ENCODE measurements at regions not wholly inside any gene's neighbourhood (a gene's known extent, or its start where the extent isn't known, plus 50 kb on each side); places are given as distances from the start of the nearest gene placed in this dataset.

GRCh38 chr22:26804315-26804714 is 146.9 kb downstream of the MIAT start:
- Histone ChIP-seq H3K27me3 (ENCODE audit: control insufficient read depth in 3 of 3, insufficient read depth in 3 of 3, low read length in 3 of 3) (no peaks in the 10 kb centered on the region), H3K36me3 (ENCODE audit: control insufficient read depth in 3 of 3, insufficient read depth in 2 of 3, low read depth in 1 of 3, low read length in 3 of 3) (no peaks in the 10 kb centered on the region), H3K4me3 (ENCODE audit: low read depth in 1 of 3, low read length in 3 of 3) (no peak overlapping the region), H3K4me1 (ENCODE audit: control insufficient read depth in 3 of 3, insufficient read depth in 2 of 3, low read depth in 1 of 3, low read length in 2 of 3) (peaks cover 0 to 10% (median 0%) of the 10 kb centered on the region in 3 donors), H3K9me3 (ENCODE audit: control insufficient read depth in 2 of 2, insufficient read depth in 1 of 2, low read depth in 1 of 2, low read length in 1 of 2) (no peaks in the 10 kb centered on the region), H3K27ac (ENCODE audit: low read depth in 1 of 3, low read length in 2 of 3) (no peak overlapping the region)
- FAIRE-seq = no peak
- DNase-seq = no peak
- WGBS, 3 donors = 78 to 85% (median 79%) methylated on average over 4 of the region's 4 CpGs

GRCh38 chr22:26804911-26805539 is 147.6 kb downstream of the MIAT start:
- H3K36me3 ChIP-seq (ENCODE audit: control insufficient read depth in 3 of 3, insufficient read depth in 2 of 3, low read depth in 1 of 3, low read length in 3 of 3) = no peaks in the 10 kb centered on the region
- no peak overlapping the region for H3K4me3 ChIP-seq (ENCODE audit: low read depth in 1 of 3, low read length in 3 of 3)
- FAIRE-seq (no peak), DNase-seq (no peak)
- WGBS, 3 donors = 18 to 42% (median 33%) methylated on average over 12 of the region's 12 CpGs
- H3K4me1 ChIP-seq (ENCODE audit: control insufficient read depth in 3 of 3, insufficient read depth in 2 of 3, low read depth in 1 of 3, low read length in 2 of 3) = peaks cover 0 to 10% (median 0%) of the 10 kb centered on the region in 3 donors
- no peaks in the 10 kb centered on the region for H3K27me3 ChIP-seq (ENCODE audit: control insufficient read depth in 3 of 3, insufficient read depth in 3 of 3, low read length in 3 of 3)
- H3K27ac ChIP-seq (ENCODE audit: low read depth in 1 of 3, low read length in 2 of 3) = no peak overlapping the region
- H3K9me3 ChIP-seq (ENCODE audit: control insufficient read depth in 2 of 2, insufficient read depth in 1 of 2, low read depth in 1 of 2, low read length in 1 of 2) = no peaks in the 10 kb centered on the region

DNA sequence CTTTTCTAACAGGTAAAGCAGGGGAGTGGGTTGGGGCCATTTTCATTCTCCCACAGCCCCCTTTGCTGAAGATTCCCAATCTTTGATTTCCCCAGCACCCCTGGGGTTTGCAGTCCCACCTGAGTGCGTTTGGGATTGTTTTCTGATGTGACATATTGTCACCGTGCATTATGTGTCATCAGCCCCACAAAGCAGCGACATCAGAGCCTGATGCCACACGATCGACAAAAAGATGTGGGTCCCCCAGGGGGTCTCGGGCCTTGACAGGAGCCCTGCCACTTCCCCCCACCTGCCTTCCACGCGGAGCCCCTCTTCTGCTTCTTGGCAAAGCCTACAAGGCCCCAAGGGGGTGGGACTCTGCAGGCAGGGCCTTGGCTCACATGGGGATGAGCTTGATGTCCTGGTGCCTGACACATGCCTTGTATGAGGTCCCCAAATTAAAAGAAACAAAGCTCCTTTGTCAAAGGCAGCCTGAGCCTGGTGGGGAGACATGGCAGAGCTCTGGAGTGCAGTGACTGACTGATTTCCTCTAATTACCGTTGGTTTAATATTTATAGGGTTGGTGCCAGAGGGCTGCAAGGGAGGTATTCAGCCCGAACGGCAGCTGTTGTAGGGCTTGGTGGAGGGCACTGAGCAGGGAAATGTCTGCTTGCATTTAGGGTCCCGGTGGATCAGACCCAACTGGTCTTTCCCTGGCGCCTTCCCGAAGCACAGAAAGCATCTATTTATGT is 149.2 kb downstream of the MIAT start:
- no peak for FAIRE-seq
- WGBS, 3 donors = 80 to 87% (median 84%) methylated on average over 14 of the region's 14 CpGs
- DNase-seq = no peak

GRCh38 chr22:26811647-26811992 is 154.2 kb downstream of the MIAT start:
- no peaks in the 10 kb centered on the region for H3K36me3 ChIP-seq (ENCODE audit: control insufficient read depth in 3 of 3, insufficient read depth in 2 of 3, low read depth in 1 of 3, low read length in 3 of 3)
- H3K4me3 ChIP-seq (ENCODE audit: low read depth in 1 of 3, low read length in 3 of 3) = no peak overlapping the region
- peak overlapping the region in 1 of 3 donors; percentile 57 for H3K27ac ChIP-seq (ENCODE audit: low read depth in 1 of 3, low read length in 2 of 3)
- no peaks in the 10 kb centered on the region for H3K27me3 ChIP-seq (ENCODE audit: control insufficient read depth in 3 of 3, insufficient read depth in 3 of 3, low read length in 3 of 3)
- peaks cover 0 to 9% (median 0%) of the 10 kb centered on the region in 3 donors for H3K4me1 ChIP-seq (ENCODE audit: control insufficient read depth in 3 of 3, insufficient read depth in 2 of 3, low read depth in 1 of 3, low read length in 2 of 3)
- WGBS, 3 donors = 93 to 97% (median 96%) methylated on average over 4 of the region's 4 CpGs
- FAIRE-seq (no peak), DNase-seq (no peak)
- H3K9me3 ChIP-seq (ENCODE audit: control insufficient read depth in 2 of 2, insufficient read depth in 1 of 2, low read depth in 1 of 2, low read length in 1 of 2) = no peaks in the 10 kb centered on the region

More for the DNA sequence above, 149.2 kb downstream of the MIAT start:
- H3K27ac ChIP-seq (ENCODE audit: low read depth in 1 of 3, low read length in 2 of 3) = no peak overlapping the region
- H3K4me3 ChIP-seq (ENCODE audit: low read depth in 1 of 3, low read length in 3 of 3) = no peak overlapping the region
- no peaks in the 10 kb centered on the region for H3K27me3 ChIP-seq (ENCODE audit: control insufficient read depth in 3 of 3, insufficient read depth in 3 of 3, low read length in 3 of 3)
- peaks cover 0 to 9% (median 0%) of the 10 kb centered on the region in 3 donors for H3K4me1 ChIP-seq (ENCODE audit: control insufficient read depth in 3 of 3, insufficient read depth in 2 of 3, low read depth in 1 of 3, low read length in 2 of 3)
- no peaks in the 10 kb centered on the region for H3K9me3 ChIP-seq (ENCODE audit: control insufficient read depth in 2 of 2, insufficient read depth in 1 of 2, low read depth in 1 of 2, low read length in 1 of 2)
- no peaks in the 10 kb centered on the region for H3K36me3 ChIP-seq (ENCODE audit: control insufficient read depth in 3 of 3, insufficient read depth in 2 of 3, low read depth in 1 of 3, low read length in 3 of 3)

GRCh38 chr22:26812731-26813130 is 155.3 kb downstream of the MIAT start:
- peaks cover 0 to 9% (median 0%) of the 10 kb centered on the region in 3 donors for H3K4me1 ChIP-seq (ENCODE audit: control insufficient read depth in 3 of 3, insufficient read depth in 2 of 3, low read depth in 1 of 3, low read length in 2 of 3)
- no peak overlapping the region for H3K27ac ChIP-seq (ENCODE audit: low read depth in 1 of 3, low read length in 2 of 3)
- H3K4me3 ChIP-seq (ENCODE audit: low read depth in 1 of 3, low read length in 3 of 3) = no peak overlapping the region
- DNase-seq = no peak
- no peak for FAIRE-seq
- no peaks in the 10 kb centered on the region for H3K27me3 ChIP-seq (ENCODE audit: control insufficient read depth in 3 of 3, insufficient read depth in 3 of 3, low read length in 3 of 3)
- no peaks in the 10 kb centered on the region for H3K36me3 ChIP-seq (ENCODE audit: control insufficient read depth in 3 of 3, insufficient read depth in 2 of 3, low read depth in 1 of 3, low read length in 3 of 3)
- peaks cover 0 to 6% of the 10 kb centered on the region in 2 donors for H3K9me3 ChIP-seq (ENCODE audit: control insufficient read depth in 2 of 2, insufficient read depth in 1 of 2, low read depth in 1 of 2, low read length in 1 of 2)

- no peak overlapping the region for H3K4me3 ChIP-seq (ENCODE audit: low read depth in 1 of 3, low read length in 3 of 3)
- no peaks in the 10 kb centered on the region for H3K36me3 ChIP-seq (ENCODE audit: control insufficient read depth in 3 of 3, insufficient read depth in 2 of 3, low read depth in 1 of 3, low read length in 3 of 3)
- DNase-seq (no peak), FAIRE-seq (no peak)
- no peaks in the 10 kb centered on the region for H3K4me1 ChIP-seq (ENCODE audit: control insufficient read depth in 3 of 3, insufficient read depth in 2 of 3, low read depth in 1 of 3, low read length in 2 of 3)
- no peaks in the 10 kb centered on the region for H3K27me3 ChIP-seq (ENCODE audit: control insufficient read depth in 3 of 3, insufficient read depth in 3 of 3, low read length in 3 of 3)
- peaks cover 0 to 15% of the 10 kb centered on the region in 2 donors for H3K9me3 ChIP-seq (ENCODE audit: control insufficient read depth in 2 of 2, insufficient read depth in 1 of 2, low read depth in 1 of 2, low read length in 1 of 2)
- no peak overlapping the region for H3K27ac ChIP-seq (ENCODE audit: low read depth in 1 of 3, low read length in 2 of 3)
- 79 to 86% (median 80%) methylated on average over 4 of the region's 4 CpGs for WGBS, 3 donors
These were observed 159.3 kb downstream of the MIAT start for GRCh38 chr22:26816726-26817125.

- no peak overlapping the region for H3K27ac ChIP-seq (ENCODE audit: low read depth in 1 of 3, low read length in 2 of 3)
- 55 to 73% (median 71%) methylated on average over 4 of the region's 4 CpGs for WGBS, 3 donors
- H3K9me3 ChIP-seq (ENCODE audit: control insufficient read depth in 2 of 2, insufficient read depth in 1 of 2, low read depth in 1 of 2, low read length in 1 of 2) = peaks cover 0 to 15% of the 10 kb centered on the region in 2 donors
- no peaks in the 10 kb centered on the region for H3K4me1 ChIP-seq (ENCODE audit: control insufficient read depth in 3 of 3, insufficient read depth in 2 of 3, low read depth in 1 of 3, low read length in 2 of 3)
- no peak for FAIRE-seq
- H3K4me3 ChIP-seq (ENCODE audit: low read depth in 1 of 3, low read length in 3 of 3) = no peak overlapping the region
- DNase-seq = no peak
- no peaks in the 10 kb centered on the region for H3K36me3 ChIP-seq (ENCODE audit: control insufficient read depth in 3 of 3, insufficient read depth in 2 of 3, low read depth in 1 of 3, low read length in 3 of 3)
- no peaks in the 10 kb centered on the region for H3K27me3 ChIP-seq (ENCODE audit: control insufficient read depth in 3 of 3, insufficient read depth in 3 of 3, low read length in 3 of 3)
These were observed 160.5 kb downstream of the MIAT start for GRCh38 chr22:26817926-26818325.

DNA sequence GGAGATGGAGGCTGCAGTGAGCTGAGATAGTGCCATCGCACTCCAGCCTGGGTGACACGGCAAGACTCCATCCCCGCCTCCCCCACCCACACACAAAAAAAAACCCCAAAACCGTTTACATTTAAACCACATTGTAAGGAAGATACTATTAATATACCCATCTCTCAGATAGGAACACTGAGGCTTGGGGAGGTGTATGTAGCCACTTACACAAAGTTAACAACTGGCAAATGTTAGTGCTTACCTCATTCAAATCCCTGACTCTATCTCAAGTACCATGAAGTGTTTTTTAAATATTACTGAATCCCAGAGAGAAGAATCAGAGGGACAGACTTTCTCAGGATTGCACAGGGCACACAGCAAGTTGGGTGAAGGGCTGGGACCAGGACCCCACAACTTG is 164.5 kb downstream of the MIAT start:
- no peaks in the 10 kb centered on the region for H3K36me3 ChIP-seq (ENCODE audit: control insufficient read depth in 3 of 3, insufficient read depth in 2 of 3, low read depth in 1 of 3, low read length in 3 of 3)
- H3K4me1 ChIP-seq (ENCODE audit: control insufficient read depth in 3 of 3, insufficient read depth in 2 of 3, low read depth in 1 of 3, low read length in 2 of 3) = no peaks in the 10 kb centered on the region
- DNase-seq (no peak), FAIRE-seq (no peak)
- no peak overlapping the region for H3K4me3 ChIP-seq (ENCODE audit: low read depth in 1 of 3, low read length in 3 of 3)
- H3K27me3 ChIP-seq (ENCODE audit: control insufficient read depth in 3 of 3, insufficient read depth in 3 of 3, low read length in 3 of 3) = no peaks in the 10 kb centered on the region
- H3K9me3 ChIP-seq (ENCODE audit: control insufficient read depth in 2 of 2, insufficient read depth in 1 of 2, low read depth in 1 of 2, low read length in 1 of 2) = peaks cover 0 to 15% of the 10 kb centered on the region in 2 donors
- no peak overlapping the region for H3K27ac ChIP-seq (ENCODE audit: low read depth in 1 of 3, low read length in 2 of 3)
- 75 to 83% (median 83%) methylated on average over 4 of the region's 4 CpGs for WGBS, 3 donors
